HL-60 (cell line): ENCODE measurements at regions not wholly inside any gene's neighbourhood (a gene's known extent, or its start where the extent isn't known, plus 50 kb on each side); places are given as distances from the start of the nearest gene placed in this dataset.

Experiments used
- DNase-seq, 2 experiments: peaks; one replicate each; pipeline ENCODE4 v3.0.0-alpha.2; 2010 to 2020; ENCODE audit warnings: low read depth in 1 of 2, low spot score in 1 of 2
- H3K27ac ChIP-seq: fragments of 250-450 bp; sonication (Bioruptor Pico); replicated peaks from 2 replicates; pipeline ENCODE4 v1.5.1; 2020; ENCODE audit warnings: mild to moderate bottlenecking, moderate library complexity
- H3K27me3 ChIP-seq: fragments of 250-450 bp; sonication (Bioruptor Pico); 2 replicates; pipeline ENCODE4 v1.5.1; 2021; ENCODE audit warnings: mild to moderate bottlenecking, moderate library complexity; ENCODE audit not compliant: insufficient read depth, poor library complexity, severe bottlenecking
- H3K4me3 ChIP-seq: replicated peaks from 2 replicates; pipeline ENCODE4 v1.5.1; 2011; ENCODE audit warnings: mild to moderate bottlenecking, control low read depth, low read length; ENCODE audit not compliant: insufficient read depth
- CTCF ChIP-seq: IDR thresholded peaks from one replicate; pipeline ENCODE4 v1.5.1; 2011; ENCODE audit warnings: low read length, control low read depth, inconsistent platforms; ENCODE audit not compliant: insufficient read depth
- GABPA ChIP-seq: IDR thresholded peaks from 2 replicates; pipeline ENCODE4 v1.6.1; 2012; ENCODE audit warnings: low read depth
- POLR2AphosphoS5 ChIP-seq: IDR thresholded peaks from 2 replicates; pipeline ENCODE4 v1.6.1; 2012; ENCODE audit warnings: low read depth
- REST ChIP-seq: IDR thresholded peaks from 2 replicates; pipeline ENCODE4 v1.6.1; 2012; ENCODE audit warnings: low read depth; ENCODE audit not compliant: insufficient replicate concordance
- SPI1 ChIP-seq: IDR thresholded peaks from 2 replicates; pipeline ENCODE4 v1.6.1; 2012; ENCODE audit warnings: low read depth, mild to moderate bottlenecking, borderline replicate concordance

GRCh38 chr2:16336491-16336890 lies 329.1 kb downstream of the CYRIA start:
- no peak overlapping the region for H3K27ac ChIP-seq
- no peaks in the 10 kb centered on the region for H3K27me3 ChIP-seq
- H3K4me3 ChIP-seq, result no peak overlapping the region
- DNase-seq, result no peak
- TF ChIP-seq CTCF (no peak), POLR2AphosphoS5 (no peak), REST (no peak), GABPA (no peak), SPI1 (no peak)

- Histone ChIP-seq H3K27ac (no peak overlapping the region), H3K4me3 (no peak overlapping the region), H3K27me3 (no peaks in the 10 kb centered on the region)
- DNase-seq, result no peak
- TF ChIP-seq REST (no peak), CTCF (no peak), GABPA (no peak), POLR2AphosphoS5 (no peak), SPI1 (no peak)
These were observed 329.7 kb downstream of the CYRIA start for GRCh38 chr2:16335947-16336346.

- H3K27me3 ChIP-seq, result no peaks in the 10 kb centered on the region
- no peak overlapping the region for H3K27ac ChIP-seq
- DNase-seq, result no peak
- no peak overlapping the region for H3K4me3 ChIP-seq
- TF ChIP-seq CTCF (no peak), GABPA (no peak), SPI1 (no peak), REST (no peak), POLR2AphosphoS5 (no peak)
These were observed 330.1 kb downstream of the CYRIA start for GRCh38 chr2:16335604-16335930.
